ENCODE measurements at regions not wholly inside any gene's neighbourhood (a gene's known extent, or its start where the extent isn't known, plus 50 kb on each side); places are given as distances from the start of the nearest gene placed in this dataset.
"Not testable (repeated sequence)": the region's sequence is repeated elsewhere in the genome, so short reads cannot be mapped to it uniquely, and the experiment has no call there.

DNA sequence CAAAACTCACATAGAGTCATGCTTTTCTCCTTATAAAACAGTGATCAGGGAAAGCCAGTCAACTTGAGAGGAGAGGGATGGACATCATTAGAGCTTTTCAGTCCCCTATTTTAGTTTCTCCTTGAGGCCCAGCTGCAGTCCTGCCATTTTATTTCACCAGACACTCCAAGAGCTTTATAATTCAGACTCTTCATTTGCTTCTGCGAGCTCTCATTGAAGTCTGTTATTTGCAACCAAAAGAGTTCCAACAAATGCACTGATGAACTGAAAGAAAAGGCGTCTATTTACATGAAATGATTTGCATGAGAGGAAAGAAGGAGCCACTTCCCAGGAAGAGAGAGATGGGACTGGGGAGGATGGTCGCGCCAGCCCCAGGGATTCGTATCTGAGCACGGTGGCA is 86.8 kb downstream of the NDUFA12 start:
- no peak for DNase-seq

DNA sequence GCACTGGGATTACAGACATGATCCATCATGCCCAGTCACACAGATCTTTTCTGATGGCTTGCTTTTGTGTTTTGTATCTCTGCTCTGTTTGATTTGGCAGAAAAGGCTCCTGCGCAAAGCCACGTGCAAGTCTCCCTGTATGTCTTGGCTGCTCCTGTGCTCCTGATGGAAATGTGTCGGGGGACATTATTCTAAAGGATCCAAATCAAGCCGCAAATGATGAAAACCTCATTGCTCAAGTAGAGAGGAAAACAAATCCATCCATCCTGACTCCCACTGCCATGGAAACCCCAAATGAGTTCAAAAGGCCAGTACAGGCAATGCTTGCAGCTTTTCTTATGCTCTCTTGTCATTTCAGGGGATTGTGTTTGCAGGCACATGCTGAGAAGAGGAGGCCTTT is 93.8 kb downstream of the NDUFA12 start:
- DNase-seq: no peak

DNA sequence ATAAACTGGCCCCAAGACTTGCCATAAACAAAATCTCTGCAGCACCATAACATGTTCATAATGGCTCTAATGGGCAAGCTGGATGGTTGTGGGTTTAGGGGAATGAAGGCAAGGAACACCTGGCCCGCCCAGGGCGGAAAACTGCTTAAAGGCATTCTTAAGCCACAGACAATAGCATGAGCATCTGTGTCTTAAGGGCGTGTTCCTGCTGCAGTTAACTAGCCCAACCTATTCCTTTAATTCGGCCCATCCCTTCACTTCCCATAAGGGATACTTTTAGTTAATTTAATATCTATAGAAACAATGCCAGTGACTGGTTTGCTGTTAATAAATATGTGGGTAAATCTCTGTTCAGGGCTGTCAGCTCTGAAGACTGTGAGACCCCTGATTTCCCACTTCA is 97.7 kb downstream of the NDUFA12 start:
- not testable (repeated sequence) for DNase-seq

DNA sequence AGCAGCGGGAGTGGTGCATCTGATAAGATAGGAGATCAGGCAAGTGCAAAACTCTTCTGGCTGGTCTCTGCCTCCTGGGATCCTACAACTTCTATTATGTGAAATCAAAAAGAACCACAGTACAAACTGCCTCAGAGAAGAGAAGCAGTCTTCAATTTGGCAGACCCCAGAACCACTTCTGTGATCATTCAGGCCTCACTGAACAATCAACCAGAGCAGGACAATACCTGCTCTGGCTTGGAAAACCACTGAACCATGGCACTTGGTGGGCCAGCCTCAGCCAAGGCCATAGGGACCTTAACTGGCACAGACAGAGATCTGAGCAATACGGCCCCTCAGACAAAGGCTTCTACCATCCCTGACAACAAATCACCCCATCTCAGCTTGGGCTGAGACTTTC is 103.0 kb downstream of the NDUFA12 start:
- no peak for DNase-seq

DNA sequence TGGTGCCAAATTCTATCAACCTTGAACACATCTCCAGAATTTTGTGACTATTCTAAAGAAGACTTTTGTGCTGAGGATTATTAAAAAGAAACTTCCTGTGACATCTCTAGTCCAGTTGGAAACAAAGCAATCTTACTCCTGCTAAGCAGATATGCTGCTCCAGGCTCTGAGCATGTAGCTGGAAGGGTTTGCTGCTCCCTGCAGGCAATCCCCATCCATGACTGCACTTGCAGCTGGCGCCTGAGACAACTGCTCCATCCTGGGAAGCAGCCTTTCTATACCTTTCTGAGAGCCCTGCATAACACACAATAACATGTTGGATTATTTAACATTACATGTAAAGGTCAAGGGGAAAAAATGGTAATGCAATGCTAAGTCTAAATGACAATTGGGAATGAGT is 105.1 kb downstream of the NDUFA12 start:
- DNase-seq: no peak

DNA sequence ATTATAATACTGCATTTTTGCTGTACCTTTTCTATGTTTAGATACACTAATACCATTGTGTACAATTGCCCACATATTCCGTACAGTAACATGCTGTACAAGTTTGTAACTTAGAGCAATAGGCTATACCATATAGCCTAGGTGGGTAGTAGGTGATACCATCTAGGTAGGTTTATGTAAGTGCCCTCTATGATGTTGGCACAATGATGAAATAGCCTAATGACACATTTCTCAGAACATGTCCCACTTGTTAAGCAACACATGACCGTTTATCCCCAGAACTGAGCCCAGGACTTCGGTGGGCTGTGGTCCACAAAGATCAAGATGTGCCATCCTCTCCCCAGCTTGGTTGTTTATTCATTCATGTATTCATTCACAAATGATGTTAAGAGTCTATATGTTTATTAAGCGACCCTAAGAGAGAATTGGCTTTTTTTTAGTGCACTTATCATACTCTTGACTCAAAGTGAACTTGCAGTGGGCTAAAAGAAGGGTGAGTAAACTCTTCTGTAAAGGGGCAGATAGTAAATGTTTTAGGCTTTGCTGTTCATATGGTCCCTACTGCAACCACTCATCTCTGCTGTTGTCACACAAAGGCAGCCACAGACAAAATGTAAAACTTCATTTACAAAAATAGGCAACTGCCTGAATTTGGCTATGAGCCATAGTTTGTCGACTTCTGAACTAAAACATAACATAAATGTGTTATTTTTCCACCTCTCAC is 110.8 kb downstream of the NDUFA12 start:
- DNase-seq: no peak

GRCh38 chr12:94889445-94890210 is 113.9 kb downstream of the NDUFA12 start:
- DNase-seq: no peak

DNA sequence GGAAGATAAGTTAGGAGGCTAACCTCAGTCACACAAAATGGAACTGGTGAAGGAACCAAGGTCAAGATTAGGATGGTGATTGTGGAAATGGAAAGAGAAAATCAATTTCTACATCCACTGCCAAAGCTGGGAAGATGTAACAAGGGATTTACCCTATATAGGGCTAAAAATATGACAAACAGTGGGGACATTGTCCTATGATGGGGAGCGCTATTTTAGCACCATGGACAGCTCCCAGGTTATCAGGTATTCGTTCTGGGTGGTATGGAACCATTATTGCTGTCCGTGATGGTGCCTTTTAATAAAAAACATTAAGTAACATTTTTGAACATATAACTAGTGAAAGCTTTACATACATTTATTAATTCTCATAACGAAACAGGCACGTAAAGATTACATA is 124.0 kb downstream of the NDUFA12 start:
- DNase-seq: no peak

DNA sequence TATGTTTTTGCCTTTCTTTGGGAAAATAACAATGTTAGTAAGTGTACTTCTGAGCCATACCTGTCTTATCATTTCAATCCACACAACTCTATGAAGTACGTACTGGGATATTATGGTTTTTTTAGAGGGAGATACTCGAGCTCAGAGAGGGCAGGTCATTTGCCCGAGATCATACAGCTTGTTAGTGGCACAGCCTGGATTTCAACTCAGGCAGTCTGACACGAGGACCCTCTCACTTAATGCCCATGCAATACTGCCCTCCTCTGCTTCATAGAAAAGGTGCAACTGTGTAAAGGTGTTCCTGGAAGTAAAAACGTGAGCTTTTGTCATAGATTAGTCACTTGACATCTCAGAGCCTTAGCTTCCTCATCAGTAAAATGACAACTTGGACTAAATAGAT is 128.0 kb downstream of the NDUFA12 start:
- no peak for DNase-seq

- DNase-seq: no peak
Measured at GRCh38 chr12:94874518-94875302, 128.8 kb downstream of the NDUFA12 start.

DNA sequence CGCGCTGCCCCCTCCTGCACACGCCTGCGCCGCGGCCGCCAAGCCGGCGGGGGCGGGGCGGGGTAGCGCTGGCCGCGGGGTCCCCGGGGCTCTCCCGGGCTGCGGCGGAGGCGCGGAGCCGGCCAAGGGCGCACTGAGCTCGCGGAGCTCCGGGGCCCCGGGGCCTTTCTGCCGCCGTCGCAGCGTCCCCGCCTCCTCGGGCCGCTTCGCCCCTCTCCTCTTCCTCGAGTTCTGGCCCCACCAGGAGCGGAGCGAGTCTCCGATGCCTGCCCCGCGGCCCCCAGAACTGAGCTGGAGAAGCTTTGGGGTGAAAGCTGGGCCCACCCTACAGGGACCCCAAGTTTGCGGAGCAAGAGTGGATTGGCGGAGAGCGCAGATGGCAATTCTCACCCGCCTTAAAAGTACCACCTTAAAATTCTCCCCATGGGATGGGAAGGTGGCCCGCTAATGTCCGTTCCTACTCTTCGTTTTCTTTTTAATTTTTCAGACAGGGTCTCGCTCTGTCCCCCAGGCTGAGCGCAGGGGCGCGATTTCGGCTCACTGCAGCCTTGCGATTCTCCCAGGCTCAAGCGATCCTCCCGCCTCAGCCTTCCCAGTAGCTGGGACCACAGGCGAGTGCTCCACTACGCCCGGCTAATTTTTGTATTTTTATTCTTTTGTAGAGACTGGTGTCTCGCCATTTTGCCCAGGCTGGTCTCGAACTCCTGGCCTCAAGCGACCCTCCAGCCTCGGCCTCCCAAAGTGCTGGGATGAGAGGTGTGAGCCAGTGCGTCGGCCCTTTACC is 129.6 kb downstream of the NDUFA12 start:
- peak in 1 of 58 donors; percentile 3 for DNase-seq

GRCh38 chr12:94872971-94873733 is 130.3 kb downstream of the NDUFA12 start:
- peak in 1 of 58 donors; percentile 2 for DNase-seq

GRCh38 chr12:94872671-94872970 is 130.9 kb downstream of the NDUFA12 start:
- no peak for DNase-seq

DNA sequence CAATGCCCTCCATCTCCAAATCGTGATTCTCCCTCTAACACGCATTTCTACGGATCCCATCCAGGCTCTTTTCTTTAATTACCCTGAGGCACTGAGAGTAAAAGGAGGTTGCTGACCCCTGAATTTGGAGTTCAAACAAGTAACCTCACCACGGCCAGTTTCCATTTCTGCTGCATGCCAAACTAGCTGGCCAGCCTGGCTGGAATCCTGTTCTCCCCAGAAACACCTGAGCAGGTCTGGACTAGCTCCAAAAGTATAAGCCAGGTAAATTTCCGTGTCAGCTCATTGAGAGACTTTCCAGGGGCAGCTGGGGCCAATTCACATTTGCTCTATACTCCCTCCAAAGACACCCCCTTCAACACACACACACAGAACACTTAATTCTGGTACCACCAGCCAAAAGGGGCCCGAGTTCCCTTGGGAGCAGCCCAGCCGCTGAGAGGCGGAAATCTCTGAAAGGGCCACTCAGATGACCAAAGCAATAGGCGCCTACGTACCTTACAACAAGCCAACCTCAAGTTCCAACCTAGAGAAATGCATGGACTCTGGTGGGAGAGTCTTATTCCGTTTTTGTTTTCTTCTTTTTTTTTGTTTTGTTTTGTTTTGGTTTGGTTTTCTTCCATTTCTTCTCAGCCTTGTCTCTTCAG is 131.4 kb downstream of the NDUFA12 start:
- DNase-seq: no peak

GRCh38 chr12:94870511-94870910 is 133.0 kb downstream of the NDUFA12 start:
- DNase-seq: no peak

- no peak for DNase-seq
Measured at GRCh38 chr12:94868161-94868560, 135.3 kb downstream of the NDUFA12 start.

DNA sequence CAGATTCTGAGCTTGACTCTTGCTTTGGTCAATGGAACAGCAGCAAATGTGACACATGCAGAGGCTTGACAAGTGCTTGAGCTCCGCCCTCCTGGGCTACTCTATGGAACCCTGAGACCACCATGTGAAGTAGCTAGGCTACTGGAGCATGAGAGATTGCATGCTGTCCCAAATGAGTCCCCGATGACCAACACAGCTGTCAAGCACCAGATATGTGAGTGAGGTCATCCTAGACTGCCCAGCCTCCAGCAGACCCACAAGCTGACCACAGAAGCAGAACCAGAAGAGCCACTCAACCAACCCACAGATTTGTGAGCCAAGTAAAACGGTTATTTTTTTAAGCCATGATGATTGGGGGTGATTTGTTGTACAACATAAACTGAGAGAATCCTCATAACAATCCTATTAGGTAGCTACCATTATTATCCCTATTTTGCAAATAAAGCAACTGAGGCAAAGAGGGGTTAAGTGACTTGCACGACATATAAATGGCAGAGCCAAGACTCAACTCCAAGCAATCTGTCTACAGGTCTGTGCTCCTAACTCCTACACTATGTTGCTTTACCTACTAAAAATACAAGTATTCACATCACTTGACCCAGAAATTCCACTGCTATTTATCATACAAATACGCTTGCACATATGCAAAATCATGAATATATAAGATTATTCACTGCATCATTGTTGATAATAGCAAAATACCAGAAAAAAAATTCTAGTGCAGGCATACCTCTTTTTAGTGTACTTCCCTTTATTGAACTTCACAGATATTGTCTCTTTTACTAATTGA is 136.2 kb downstream of the NDUFA12 start:
- DNase-seq: no peak

DNA sequence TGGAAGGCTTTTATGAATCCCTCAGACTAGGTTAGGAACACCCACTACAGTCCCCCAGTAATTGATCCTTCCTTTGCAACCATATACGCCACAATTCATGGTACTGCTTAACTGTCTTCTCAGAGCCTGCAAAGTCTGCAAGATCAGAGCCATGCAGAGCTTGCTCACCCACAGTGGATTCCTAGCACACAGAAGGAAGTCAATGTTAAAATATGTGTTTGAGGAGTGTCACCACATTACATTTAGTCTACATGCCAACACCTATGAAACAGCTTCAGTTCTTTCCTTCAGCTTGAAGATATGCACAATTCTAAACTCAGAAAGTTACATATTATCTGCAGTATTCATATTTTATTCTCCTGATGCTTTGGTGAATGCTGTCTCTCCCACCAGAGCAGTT is 138.5 kb downstream of the NDUFA12 start:
- DNase-seq: no peak

DNA sequence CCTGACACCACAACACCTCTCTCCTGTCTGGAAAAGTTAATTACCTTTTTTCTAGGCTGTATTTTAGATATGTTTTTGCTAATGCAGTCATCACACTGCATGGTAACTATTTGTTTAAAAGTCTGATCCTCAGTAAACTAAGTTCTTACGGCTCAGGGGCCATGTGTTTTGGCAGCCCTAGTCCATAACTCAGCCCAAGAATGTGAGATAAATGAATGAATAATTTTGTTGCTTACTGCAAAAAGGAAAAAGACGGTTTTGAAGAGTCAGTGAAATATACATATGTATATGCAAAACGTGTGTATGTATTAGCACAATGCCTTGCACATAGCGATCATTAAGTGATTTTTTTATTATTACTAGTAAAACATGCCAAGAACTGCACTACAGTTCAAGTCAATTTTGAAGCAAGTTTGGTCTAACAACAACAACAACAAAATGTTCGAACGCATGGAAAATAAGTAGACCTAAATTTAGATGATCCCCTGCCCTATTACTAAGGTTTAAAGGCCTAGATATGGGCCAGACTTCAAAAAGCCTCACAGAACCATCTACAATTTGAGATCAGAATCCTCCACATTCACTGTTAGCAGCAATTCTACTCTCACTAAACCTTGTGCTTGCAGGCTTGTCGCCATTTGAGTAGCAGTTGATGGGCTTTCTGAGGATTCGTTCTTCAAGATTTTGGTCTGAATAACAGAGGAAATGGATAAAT is 140.0 kb downstream of the NDUFA12 start:
- DNase-seq: no peak
